Cardiac fibroblast (primary cell): ENCODE measurements at regions not wholly inside any gene's neighbourhood (a gene's known extent, or its start where the extent isn't known, plus 50 kb on each side); places are given as distances from the start of the nearest gene placed in this dataset.

ENCODE experiments used
- DNase-seq, 2 donors: peaks; one replicate each; pipeline versions ENCODE4 v3.0.0 to v3.0.0-alpha.2; 2010; ENCODE audit warnings: low read depth in 2 of 2
- H3K4me3 ChIP-seq, 2 donors: replicated peaks in 1 of 2; 1 replicate in 1 of 2; 2 replicates in 1 of 2; pipeline ENCODE4 v1.5.1; 2011; ENCODE audit warnings: low read depth in 2 of 2, low read length in 2 of 2, mild to moderate bottlenecking in 2 of 2, moderate library complexity in 1 of 2
- CTCF ChIP-seq: IDR thresholded peaks from one replicate; pipeline ENCODE4 v1.5.1; 2011; ENCODE audit warnings: low read depth, mild to moderate bottlenecking, low read length, inconsistent platforms

DNA sequence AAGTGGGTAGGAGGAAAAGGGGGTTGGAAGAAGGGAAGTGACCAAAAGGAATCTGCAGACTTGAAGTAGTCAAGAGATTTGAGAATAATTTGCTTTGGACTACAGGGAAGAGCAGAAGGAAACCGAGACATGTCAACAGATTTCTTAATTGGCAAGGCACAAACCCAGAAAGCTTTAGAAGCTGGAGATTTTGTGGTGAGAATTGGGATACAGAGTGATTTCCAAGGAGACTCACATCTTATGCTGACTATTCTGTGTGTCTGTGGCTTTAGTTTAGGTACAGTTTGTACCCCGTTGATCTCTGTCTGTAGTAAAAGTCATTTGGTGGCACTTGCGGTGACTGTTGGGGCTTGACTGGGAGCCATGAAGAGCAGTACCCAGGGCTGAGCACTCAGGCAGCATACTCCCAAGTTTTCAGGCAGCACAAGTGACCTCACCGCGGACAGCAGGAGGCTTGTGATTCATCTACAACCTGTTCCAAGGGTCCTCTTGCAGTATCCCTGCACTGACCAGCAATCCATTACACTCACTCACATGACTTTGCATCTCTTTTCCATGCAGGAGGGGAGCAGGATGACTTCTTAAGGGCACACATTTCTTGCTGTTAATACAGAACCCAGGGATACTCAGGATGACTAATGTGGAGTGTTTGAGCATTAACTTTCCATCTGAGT, 97.1 kb upstream of the TNP1 start:
- no peak for DNase-seq
- no peak overlapping the region for H3K4me3 ChIP-seq
- TF ChIP-seq CTCF = no peak

DNA sequence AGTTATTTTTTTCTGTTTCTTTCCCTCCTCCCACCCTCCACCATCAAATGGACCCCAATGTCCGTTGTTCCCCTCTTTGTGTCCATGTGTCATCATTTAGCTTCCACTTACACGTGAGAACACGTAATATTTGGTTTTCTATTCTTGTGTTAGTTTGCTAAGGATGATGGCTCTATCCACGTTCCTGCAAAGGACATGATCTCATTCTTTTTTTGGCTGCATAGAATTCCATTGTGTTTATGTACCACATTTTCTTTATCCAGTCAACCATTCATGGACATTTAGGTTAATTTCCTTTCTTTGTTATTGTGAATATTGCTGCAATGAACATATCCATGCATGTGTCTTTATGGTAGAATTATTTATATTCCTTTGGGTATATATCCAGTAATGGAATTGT, 91.3 kb upstream of the TNP1 start:
- TF ChIP-seq CTCF = no peak
- H3K4me3 ChIP-seq = no peak overlapping the region
- DNase-seq = no peak

- no peak overlapping the region for H3K4me3 ChIP-seq
- no peak for TF ChIP-seq CTCF
- no peak for DNase-seq
Measured at GRCh38 chr2:216950547-216950946, 90.7 kb upstream of the TNP1 start.

- DNase-seq = no peak
- no peak for TF ChIP-seq CTCF
Measured at GRCh38 chr2:216949700-216950413, 90.0 kb upstream of the TNP1 start.

DNA sequence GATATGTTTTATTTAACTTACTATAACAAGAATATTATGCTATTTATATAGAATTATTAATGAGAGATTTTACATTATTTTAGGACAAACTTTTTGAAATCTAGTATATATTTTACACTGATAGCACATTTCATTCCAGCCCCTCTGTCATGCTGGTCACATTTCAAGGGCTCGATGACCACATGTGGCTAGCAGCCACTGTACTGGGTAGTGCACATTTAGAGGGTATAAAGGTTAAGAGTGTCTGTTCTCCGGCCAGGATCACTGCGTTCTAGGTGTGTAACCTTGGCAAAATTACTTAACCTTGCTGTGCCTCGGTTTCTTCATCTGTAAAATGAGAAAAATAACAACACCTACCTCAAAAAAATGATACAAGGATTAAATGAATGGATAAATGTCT, 87.2 kb upstream of the TNP1 start:
- no peak overlapping the region for H3K4me3 ChIP-seq
- DNase-seq = no peak
- TF ChIP-seq CTCF = no peak

More at GRCh38 chr2:216949700-216950413, 90.0 kb upstream of the TNP1 start:
- no peak overlapping the region for H3K4me3 ChIP-seq

GRCh38 chr2:216944733-216945132, 84.9 kb upstream of the TNP1 start:
- no peak overlapping the region for H3K4me3 ChIP-seq
- DNase-seq = no peak
- no peak for TF ChIP-seq CTCF
